ENCODE measurements at regions not wholly inside any gene's neighbourhood (a gene's known extent, or its start where the extent isn't known, plus 50 kb on each side); places are given as distances from the start of the nearest gene placed in this dataset.

GRCh38 chr20:24141111-24141510 lies 152.5 kb upstream of the GGTLC1 start:
- Mint-ChIP-seq H3K27ac (peak overlapping the region in 1 of 6 donors; percentile 32), H3K4me3 (no peak overlapping the region), H3K4me1 (peaks cover 58 to 62% of the 10 kb centered on the region in 2 donors), H3K9me3 (peaks cover 0 to 3% (median 0%) of the 10 kb centered on the region in 6 donors), H3K36me3 (no peaks in the 10 kb centered on the region), H3K27me3 (ENCODE audit: low read depth in 3 of 3) (peaks cover 0 to 8% (median 5%) of the 10 kb centered on the region in 3 donors)
- DNase-seq, result no peak

- no peak overlapping the region for H3K4me3 Mint-ChIP-seq
- H3K27ac Mint-ChIP-seq, result peak overlapping the region in 2 of 6 donors; percentile 64 to 65
- peaks cover 53 to 60% of the 10 kb centered on the region in 2 donors for H3K4me1 Mint-ChIP-seq
- peaks cover 0 to 3% (median 0%) of the 10 kb centered on the region in 6 donors for H3K9me3 Mint-ChIP-seq
- DNase-seq, result no peak
- no peaks in the 10 kb centered on the region for H3K36me3 Mint-ChIP-seq
- peaks cover 0 to 11% (median 0%) of the 10 kb centered on the region in 3 donors for H3K27me3 Mint-ChIP-seq (ENCODE audit: low read depth in 3 of 3)
Measured at GRCh38 chr20:24139846-24140245, 151.3 kb upstream of the GGTLC1 start.

GRCh38 chr20:24138951-24139350 lies 150.4 kb upstream of the GGTLC1 start:
- no peaks in the 10 kb centered on the region for H3K36me3 Mint-ChIP-seq
- H3K27me3 Mint-ChIP-seq (ENCODE audit: low read depth in 3 of 3), result peaks cover 0 to 8% (median 0%) of the 10 kb centered on the region in 3 donors
- peak overlapping the region in 4 of 6 donors; percentile 32 to 86 (median 60) for H3K27ac Mint-ChIP-seq
- H3K4me1 Mint-ChIP-seq, result peaks cover 52 to 58% of the 10 kb centered on the region in 2 donors
- peaks cover 0 to 3% (median 0%) of the 10 kb centered on the region in 6 donors for H3K9me3 Mint-ChIP-seq
- DNase-seq, result no peak
- no peak overlapping the region for H3K4me3 Mint-ChIP-seq

GRCh38 chr20:24138196-24138857 lies 149.7 kb upstream of the GGTLC1 start:
- peak overlapping the region in 1 of 5 donors; percentile 27 for H3K4me3 Mint-ChIP-seq
- peaks cover 0 to 3% (median 0%) of the 10 kb centered on the region in 6 donors for H3K9me3 Mint-ChIP-seq
- no peaks in the 10 kb centered on the region for H3K36me3 Mint-ChIP-seq
- H3K27me3 Mint-ChIP-seq (ENCODE audit: low read depth in 3 of 3), result peaks cover 0 to 7% (median 0%) of the 10 kb centered on the region in 3 donors
- peak overlapping the region in 5 of 6 donors; percentile 31 to 86 (median 48) for H3K27ac Mint-ChIP-seq
- peaks cover 52 to 57% of the 10 kb centered on the region in 2 donors for H3K4me1 Mint-ChIP-seq
- DNase-seq, result no peak

- peaks cover 0 to 3% (median 0%) of the 10 kb centered on the region in 6 donors for H3K9me3 Mint-ChIP-seq
- H3K36me3 Mint-ChIP-seq, result no peaks in the 10 kb centered on the region
- DNase-seq, result no peak
- H3K4me1 Mint-ChIP-seq, result peaks cover 61 to 63% of the 10 kb centered on the region in 2 donors
- H3K27ac Mint-ChIP-seq, result peak overlapping the region; percentile 29 to 96 (median 88)
- H3K4me3 Mint-ChIP-seq, result peak overlapping the region in 4 of 5 donors; percentile 53 to 83 (median 71)
- H3K27me3 Mint-ChIP-seq (ENCODE audit: low read depth in 3 of 3), result peaks cover 0 to 7% (median 0%) of the 10 kb centered on the region in 3 donors
Measured at GRCh38 chr20:24136659-24137246, 148.2 kb upstream of the GGTLC1 start.

GRCh38 chr20:24135781-24136180 lies 147.2 kb upstream of the GGTLC1 start:
- H3K27ac Mint-ChIP-seq, result peak overlapping the region; percentile 78 to 96 (median 90)
- H3K36me3 Mint-ChIP-seq, result no peaks in the 10 kb centered on the region
- H3K4me3 Mint-ChIP-seq, result peak overlapping the region; percentile 57 to 83 (median 64)
- H3K27me3 Mint-ChIP-seq (ENCODE audit: low read depth in 3 of 3), result peaks cover 0 to 7% (median 0%) of the 10 kb centered on the region in 3 donors
- H3K9me3 Mint-ChIP-seq, result no peaks in the 10 kb centered on the region
- peak; percentile 51 to 65 (median 53) for DNase-seq
- H3K4me1 Mint-ChIP-seq, result peaks cover 60 to 65% of the 10 kb centered on the region in 2 donors

- peaks cover 0 to 5% (median 0%) of the 10 kb centered on the region in 3 donors for H3K27me3 Mint-ChIP-seq (ENCODE audit: low read depth in 3 of 3)
Measured at GRCh38 chr20:24134930-24135329, 146.4 kb upstream of the GGTLC1 start.

GRCh38 chr20:24134284-24134683 lies 145.7 kb upstream of the GGTLC1 start:
- no peaks in the 10 kb centered on the region for H3K9me3 Mint-ChIP-seq
- DNase-seq, result no peak
- H3K36me3 Mint-ChIP-seq, result peaks cover 0 to 1% (median 0%) of the 10 kb centered on the region in 3 donors
- peak overlapping the region; percentile 2 to 68 (median 38) for H3K4me3 Mint-ChIP-seq
- H3K27me3 Mint-ChIP-seq (ENCODE audit: low read depth in 3 of 3), result peaks cover 0 to 5% (median 0%) of the 10 kb centered on the region in 3 donors
- peaks cover 60 to 65% of the 10 kb centered on the region in 2 donors for H3K4me1 Mint-ChIP-seq
- peak overlapping the region; percentile 54 to 86 (median 77) for H3K27ac Mint-ChIP-seq

More at GRCh38 chr20:24134930-24135329, 146.4 kb upstream of the GGTLC1 start:
- peaks cover 60 to 65% of the 10 kb centered on the region in 2 donors for H3K4me1 Mint-ChIP-seq
- DNase-seq, result no peak
- H3K4me3 Mint-ChIP-seq, result peak overlapping the region in 1 of 5 donors; percentile 79
- peak overlapping the region in 3 of 6 donors; percentile 80 to 96 (median 86) for H3K27ac Mint-ChIP-seq
- no peaks in the 10 kb centered on the region for H3K36me3 Mint-ChIP-seq
- no peaks in the 10 kb centered on the region for H3K9me3 Mint-ChIP-seq

- Mint-ChIP-seq H3K4me1 (peaks cover 53% of the 10 kb centered on the region in 2 donors), H3K4me3 (peak overlapping the region in 4 of 5 donors; percentile 25 to 62 (median 46)), H3K27ac (peak overlapping the region; percentile 71 to 92 (median 77)), H3K27me3 (ENCODE audit: low read depth in 3 of 3) (peaks cover 0 to 5% (median 0%) of the 10 kb centered on the region in 3 donors), H3K36me3 (peaks cover 0 to 3% (median 0%) of the 10 kb centered on the region in 3 donors), H3K9me3 (no peaks in the 10 kb centered on the region)
- DNase-seq, result no peak
Measured at GRCh38 chr20:24132246-24132645, 143.7 kb upstream of the GGTLC1 start.

- H3K4me1 Mint-ChIP-seq, result peaks cover 48 to 49% of the 10 kb centered on the region in 2 donors
- H3K4me3 Mint-ChIP-seq, result peak overlapping the region in 4 of 5 donors; percentile 16 to 62 (median 46)
- no peaks in the 10 kb centered on the region for H3K9me3 Mint-ChIP-seq
- H3K27me3 Mint-ChIP-seq (ENCODE audit: low read depth in 3 of 3), result peaks cover 0 to 9% (median 0%) of the 10 kb centered on the region in 3 donors
- peak; percentile 35 to 50 (median 40) for DNase-seq
- H3K27ac Mint-ChIP-seq, result peak overlapping the region; percentile 71 to 92 (median 77)
- peaks cover 0 to 3% (median 0%) of the 10 kb centered on the region in 3 donors for H3K36me3 Mint-ChIP-seq
Measured at GRCh38 chr20:24131684-24132083, 143.1 kb upstream of the GGTLC1 start.

GRCh38 chr20:24131281-24131680 lies 142.7 kb upstream of the GGTLC1 start:
- no peak overlapping the region for H3K4me3 Mint-ChIP-seq
- no peak for DNase-seq
- H3K9me3 Mint-ChIP-seq, result no peaks in the 10 kb centered on the region
- peak overlapping the region; percentile 71 to 92 (median 77) for H3K27ac Mint-ChIP-seq
- H3K36me3 Mint-ChIP-seq, result peaks cover 0 to 3% (median 0%) of the 10 kb centered on the region in 3 donors
- peaks cover 44% of the 10 kb centered on the region in 2 donors for H3K4me1 Mint-ChIP-seq
- peaks cover 0 to 9% (median 0%) of the 10 kb centered on the region in 3 donors for H3K27me3 Mint-ChIP-seq (ENCODE audit: low read depth in 3 of 3)

GRCh38 chr20:24129641-24130040 lies 141.1 kb upstream of the GGTLC1 start:
- Mint-ChIP-seq H3K27me3 (ENCODE audit: low read depth in 3 of 3) (peaks cover 0 to 6% (median 0%) of the 10 kb centered on the region in 3 donors), H3K9me3 (no peaks in the 10 kb centered on the region), H3K27ac (peak overlapping the region in 2 of 6 donors; percentile 54 to 86), H3K36me3 (peaks cover 0 to 3% (median 0%) of the 10 kb centered on the region in 3 donors), H3K4me3 (no peak overlapping the region), H3K4me1 (peaks cover 32 to 33% of the 10 kb centered on the region in 2 donors)
- DNase-seq, result no peak

- H3K9me3 Mint-ChIP-seq, result no peaks in the 10 kb centered on the region
- no peak overlapping the region for H3K27ac Mint-ChIP-seq
- DNase-seq, result no peak
- peaks cover 2 to 4% (median 3%) of the 10 kb centered on the region in 3 donors for H3K27me3 Mint-ChIP-seq (ENCODE audit: low read depth in 3 of 3)
- peaks cover 0 to 3% (median 0%) of the 10 kb centered on the region in 3 donors for H3K36me3 Mint-ChIP-seq
- peaks cover 0 to 7% of the 10 kb centered on the region in 2 donors for H3K4me1 Mint-ChIP-seq
- H3K4me3 Mint-ChIP-seq, result no peak overlapping the region
Measured at GRCh38 chr20:24124951-24125650, 136.5 kb upstream of the GGTLC1 start.
